ENCODE measurements at regions not wholly inside any gene's neighbourhood (a gene's known extent, or its start where the extent isn't known, plus 50 kb on each side); places are given as distances from the start of the nearest gene placed in this dataset.

DNA sequence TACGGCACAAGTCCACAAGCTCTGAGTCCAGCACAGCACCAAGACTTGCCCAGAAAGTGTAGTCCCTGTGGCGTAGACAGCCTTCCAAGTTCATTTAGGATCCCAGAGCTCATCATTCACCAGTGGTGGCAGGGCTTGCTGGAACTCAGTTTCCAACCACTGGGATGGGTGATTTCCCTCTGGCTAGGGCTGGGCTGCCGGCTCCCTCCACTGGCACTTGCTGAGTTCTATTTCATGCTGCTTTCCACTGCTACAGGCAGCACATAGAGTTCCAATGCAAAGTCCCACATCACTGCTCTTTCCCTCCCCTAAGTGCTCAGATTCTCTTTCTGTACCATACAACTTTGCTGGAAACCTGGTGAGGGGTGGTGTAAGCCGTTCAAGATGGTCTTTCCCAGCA is 510.3 kb upstream of the TMPRSS15 start:
- POLR2A ChIA-PET = no interaction called here
- peaks cover 15% of the 10 kb centered on the region for H3K9me3 Mint-ChIP-seq
- no peaks in the 10 kb centered on the region for H3K36me3 Mint-ChIP-seq (ENCODE audit: low read depth)
- CTCF ChIA-PET = no interaction called here
- no peak overlapping the region for H3K27ac Mint-ChIP-seq
- no peaks in the 10 kb centered on the region for H3K27me3 Mint-ChIP-seq
- DNase-seq = no peak
- H3K4me3 Mint-ChIP-seq = no peak overlapping the region
- no peaks in the 10 kb centered on the region for H3K4me1 Mint-ChIP-seq

DNA sequence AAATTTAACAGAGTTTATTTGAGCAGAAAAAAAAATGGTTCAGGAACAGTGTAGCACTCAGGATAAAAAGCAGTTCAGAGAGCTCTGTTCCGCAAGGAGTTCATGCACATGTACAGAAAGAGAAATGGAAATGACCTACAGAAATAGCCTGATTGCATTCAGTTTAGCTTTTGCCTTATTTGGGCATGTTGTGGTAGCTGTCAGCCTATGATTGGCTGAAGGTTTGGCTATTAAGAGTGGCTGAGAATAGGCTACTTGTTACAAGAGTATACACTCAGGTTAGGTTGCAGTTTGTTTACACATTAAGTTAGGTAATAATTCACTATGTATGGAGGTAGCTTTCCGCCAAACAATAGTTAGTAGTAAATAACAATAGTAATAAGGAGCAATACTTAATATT is 511.0 kb upstream of the TMPRSS15 start:
- ChIA-PET CTCF (no interaction called here), POLR2A (no interaction called here)
- H3K4me3 Mint-ChIP-seq = no peak overlapping the region
- DNase-seq = no peak
- H3K4me1 Mint-ChIP-seq = no peaks in the 10 kb centered on the region
- no peak overlapping the region for H3K27ac Mint-ChIP-seq
- H3K27me3 Mint-ChIP-seq = no peaks in the 10 kb centered on the region
- no peaks in the 10 kb centered on the region for H3K36me3 Mint-ChIP-seq (ENCODE audit: low read depth)
- peaks cover 15% of the 10 kb centered on the region for H3K9me3 Mint-ChIP-seq

DNA sequence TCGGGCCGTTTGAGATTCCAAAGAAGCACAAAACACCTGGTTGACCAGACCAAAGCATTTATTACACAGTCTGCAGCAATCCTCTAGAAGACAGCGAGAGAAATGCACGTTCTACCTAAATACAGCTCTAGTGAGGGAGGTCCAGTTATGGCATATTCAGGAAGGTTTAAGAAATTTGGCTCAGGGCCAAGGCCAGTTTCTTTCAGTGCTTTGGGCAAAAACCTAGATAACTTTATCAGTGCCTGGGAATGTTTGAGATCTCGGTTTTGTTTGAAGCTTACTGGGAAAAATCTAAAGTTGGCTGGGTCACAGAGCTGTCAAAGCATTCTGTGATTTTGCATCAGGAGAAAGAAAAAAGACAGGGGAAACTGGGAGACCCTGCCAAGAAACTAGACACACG is 514.0 kb upstream of the TMPRSS15 start:
- Mint-ChIP-seq H3K27me3 (no peaks in the 10 kb centered on the region), H3K27ac (no peak overlapping the region), H3K4me1 (no peaks in the 10 kb centered on the region), H3K4me3 (no peak overlapping the region), H3K36me3 (ENCODE audit: low read depth) (no peaks in the 10 kb centered on the region), H3K9me3 (peaks cover 18% of the 10 kb centered on the region)
- DNase-seq = no peak
- ChIA-PET POLR2A (no interaction called here), CTCF (no interaction called here)

DNA sequence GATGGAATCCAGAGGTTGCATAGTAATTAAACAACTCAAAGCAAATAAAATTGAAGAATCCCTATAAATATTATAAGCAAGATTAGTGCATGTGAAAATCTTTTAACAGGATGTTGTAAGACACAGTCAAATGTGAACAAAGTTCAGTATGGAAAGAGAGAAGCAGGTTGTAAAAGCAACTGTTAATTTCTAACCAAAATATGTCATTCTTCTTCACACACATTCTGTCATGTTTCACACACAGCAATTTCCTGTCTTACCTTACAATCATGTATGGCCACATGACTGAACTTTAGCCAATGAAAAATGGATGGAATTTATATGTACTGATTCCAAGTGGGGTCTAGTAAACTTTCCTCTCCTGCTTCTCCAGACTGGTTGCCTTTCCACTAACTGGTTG is 527.7 kb upstream of the TMPRSS15 start:
- Mint-ChIP-seq H3K27me3 (no peaks in the 10 kb centered on the region), H3K36me3 (ENCODE audit: low read depth) (no peaks in the 10 kb centered on the region), H3K4me1 (no peaks in the 10 kb centered on the region), H3K4me3 (no peak overlapping the region), H3K27ac (no peak overlapping the region), H3K9me3 (peaks cover 10% of the 10 kb centered on the region)
- POLR2A ChIA-PET = no interaction called here
- DNase-seq = no peak
- CTCF ChIA-PET = no interaction called here

DNA sequence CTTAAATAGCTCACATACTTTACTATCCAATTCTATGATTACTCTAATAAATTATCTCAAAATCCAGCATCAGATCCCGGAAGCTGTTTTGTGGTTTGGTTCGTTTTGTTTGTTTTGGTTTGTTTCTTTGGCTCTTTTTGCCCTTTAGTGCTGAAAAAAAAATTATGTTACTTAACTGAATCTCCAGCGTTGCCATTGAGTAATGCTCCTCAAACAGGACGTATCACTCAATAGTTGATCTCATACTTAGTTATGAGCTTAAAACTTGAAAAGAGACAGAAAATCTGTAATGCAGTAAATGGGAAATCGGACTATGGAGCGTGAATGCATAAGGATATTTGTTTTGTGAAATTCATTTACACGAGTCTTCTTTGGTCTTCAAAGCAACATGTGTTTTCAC is 533.8 kb upstream of the TMPRSS15 start:
- Mint-ChIP-seq H3K27me3 (no peaks in the 10 kb centered on the region), H3K4me3 (no peak overlapping the region), H3K36me3 (ENCODE audit: low read depth) (no peaks in the 10 kb centered on the region), H3K27ac (no peak overlapping the region), H3K4me1 (no peaks in the 10 kb centered on the region), H3K9me3 (peaks cover 7% of the 10 kb centered on the region)
- no peak for DNase-seq
- ChIA-PET POLR2A (no interaction called here), CTCF (no interaction called here)

DNA sequence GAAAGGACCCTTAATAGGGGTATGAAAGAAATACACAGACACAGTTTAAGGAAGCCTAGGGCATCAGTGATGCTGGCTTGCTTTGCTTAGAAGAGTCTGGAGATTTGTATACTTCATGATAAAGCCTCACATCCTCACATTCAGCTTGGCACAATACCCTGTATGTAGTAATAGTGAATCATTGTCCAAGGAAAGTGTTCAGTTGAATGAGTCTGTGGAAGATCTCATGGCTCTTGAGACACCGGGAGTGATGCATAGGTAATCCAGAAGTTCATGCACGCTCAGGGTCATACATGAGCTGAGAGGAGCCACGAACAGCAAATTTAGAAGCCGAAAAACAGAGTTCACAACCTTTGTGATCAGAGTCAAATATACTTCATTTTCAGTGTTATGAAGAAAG is 537.2 kb upstream of the TMPRSS15 start:
- Mint-ChIP-seq H3K9me3 (peaks cover 10% of the 10 kb centered on the region), H3K4me1 (no peaks in the 10 kb centered on the region), H3K4me3 (no peak overlapping the region), H3K27me3 (no peaks in the 10 kb centered on the region), H3K36me3 (ENCODE audit: low read depth) (no peaks in the 10 kb centered on the region), H3K27ac (no peak overlapping the region)
- ChIA-PET CTCF (no interaction called here), POLR2A (no interaction called here)
- no peak for DNase-seq

DNA sequence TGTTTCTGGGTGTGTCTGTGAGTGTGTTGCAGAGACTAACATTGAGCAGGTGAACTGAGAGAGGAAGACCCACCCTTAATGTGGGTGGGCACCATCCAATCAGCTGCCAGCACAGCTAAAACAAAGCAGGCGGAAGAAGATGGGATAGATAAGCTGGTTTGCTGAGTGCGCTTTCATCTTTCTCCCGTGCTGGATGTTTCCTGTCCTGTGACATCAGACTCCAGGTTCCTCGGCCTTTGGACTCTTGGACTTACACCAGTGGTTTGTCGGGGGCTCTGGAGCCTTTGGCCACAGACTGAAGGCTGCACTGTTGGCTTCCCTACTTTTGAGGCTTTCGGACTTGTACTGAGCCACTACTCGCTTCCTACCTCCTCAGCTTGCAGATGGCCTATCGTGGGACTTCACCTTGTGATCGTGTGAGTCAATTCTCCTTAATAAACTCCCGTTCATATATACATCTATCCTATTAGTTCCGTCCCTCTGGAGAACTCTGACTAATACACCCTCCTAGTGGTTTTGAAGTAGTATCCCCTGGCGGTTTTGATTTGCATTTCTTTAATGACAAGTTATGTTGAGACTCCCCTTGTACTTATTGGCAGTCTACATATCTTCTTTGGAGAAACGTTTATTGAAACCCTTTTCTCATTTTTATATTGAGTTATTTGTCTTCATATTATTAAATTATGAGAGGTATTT is 546.6 kb upstream of the TMPRSS15 start:
- Mint-ChIP-seq H3K9me3 (peaks cover 5% of the 10 kb centered on the region), H3K27me3 (no peaks in the 10 kb centered on the region), H3K27ac (no peak overlapping the region), H3K36me3 (ENCODE audit: low read depth) (no peaks in the 10 kb centered on the region), H3K4me1 (no peaks in the 10 kb centered on the region), H3K4me3 (no peak overlapping the region)
- no peak for DNase-seq
- CTCF ChIA-PET = no interaction called here
- POLR2A ChIA-PET = no interaction called here

DNA sequence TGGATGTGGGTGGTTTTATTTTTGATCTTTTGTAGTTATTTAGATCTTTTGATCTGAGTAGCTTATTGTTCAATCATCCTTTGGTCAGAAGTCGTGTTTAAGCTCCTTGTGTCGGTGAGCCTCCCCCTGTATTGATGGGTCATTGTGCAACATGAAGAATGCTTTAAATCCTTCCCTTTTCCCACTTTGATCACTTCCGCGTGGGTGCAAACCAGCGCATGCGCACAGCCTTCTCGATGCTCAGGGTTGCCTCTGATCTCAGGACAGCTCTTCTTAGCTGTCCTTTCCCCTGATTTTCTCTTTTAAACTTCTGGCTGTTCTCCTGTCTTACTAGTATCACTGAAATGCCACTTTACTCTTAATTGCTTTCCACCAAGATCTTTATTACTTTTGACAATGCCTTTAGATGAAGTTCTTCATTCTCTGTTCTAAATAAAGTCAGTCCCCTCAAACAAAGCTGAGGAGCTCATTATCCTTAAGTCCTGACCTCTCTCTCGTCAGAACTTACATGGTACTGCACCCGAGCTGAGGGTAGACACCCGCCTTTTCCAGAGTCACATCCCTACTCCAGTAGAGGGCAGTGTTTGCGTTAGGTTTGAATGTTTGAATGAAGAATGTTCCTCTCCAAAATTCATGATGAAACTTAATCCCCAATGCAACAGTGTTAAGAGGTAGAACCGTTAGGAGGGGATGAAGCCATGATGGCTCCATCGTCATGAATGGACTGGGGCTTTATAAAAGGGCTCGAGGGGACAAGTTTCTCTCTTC is 547.9 kb upstream of the TMPRSS15 start:
- POLR2A ChIA-PET = no interaction called here
- no peak for DNase-seq
- no peak overlapping the region for H3K4me3 Mint-ChIP-seq
- H3K27me3 Mint-ChIP-seq = no peaks in the 10 kb centered on the region
- H3K9me3 Mint-ChIP-seq = peaks cover 5% of the 10 kb centered on the region
- H3K4me1 Mint-ChIP-seq = no peaks in the 10 kb centered on the region
- no peaks in the 10 kb centered on the region for H3K36me3 Mint-ChIP-seq (ENCODE audit: low read depth)
- H3K27ac Mint-ChIP-seq = no peak overlapping the region
- CTCF ChIA-PET = interaction anchor here (1.3 kb wide), 1 partner anchor 16 kb away, joined by 3 read pairs; no protein-coding TSS in a partner anchor

DNA sequence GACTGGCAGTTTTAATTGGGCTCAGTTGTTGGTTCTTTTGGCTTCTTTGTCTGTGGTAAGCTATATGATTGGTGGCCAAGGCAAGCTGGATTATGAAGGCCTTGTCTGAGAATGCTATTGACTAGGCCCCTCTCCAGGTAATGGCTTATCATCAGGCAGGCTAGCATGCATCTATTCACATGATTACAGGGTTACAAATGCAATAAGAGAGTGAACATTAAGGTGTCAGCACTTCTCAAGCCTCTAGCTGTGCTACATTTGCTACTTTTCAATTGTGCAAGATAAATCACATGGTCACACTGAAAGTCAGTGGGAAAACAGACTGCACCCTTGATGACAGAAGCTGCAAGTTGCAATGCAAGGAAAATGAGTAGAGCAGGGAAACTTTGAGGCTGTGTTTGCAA is 550.9 kb upstream of the TMPRSS15 start:
- Mint-ChIP-seq H3K9me3 (peaks cover 5% of the 10 kb centered on the region), H3K4me1 (no peaks in the 10 kb centered on the region), H3K4me3 (no peak overlapping the region), H3K27ac (no peak overlapping the region), H3K36me3 (ENCODE audit: low read depth) (no peaks in the 10 kb centered on the region), H3K27me3 (no peaks in the 10 kb centered on the region)
- ChIA-PET POLR2A (no interaction called here), CTCF (no interaction called here)
- DNase-seq = no peak

DNA sequence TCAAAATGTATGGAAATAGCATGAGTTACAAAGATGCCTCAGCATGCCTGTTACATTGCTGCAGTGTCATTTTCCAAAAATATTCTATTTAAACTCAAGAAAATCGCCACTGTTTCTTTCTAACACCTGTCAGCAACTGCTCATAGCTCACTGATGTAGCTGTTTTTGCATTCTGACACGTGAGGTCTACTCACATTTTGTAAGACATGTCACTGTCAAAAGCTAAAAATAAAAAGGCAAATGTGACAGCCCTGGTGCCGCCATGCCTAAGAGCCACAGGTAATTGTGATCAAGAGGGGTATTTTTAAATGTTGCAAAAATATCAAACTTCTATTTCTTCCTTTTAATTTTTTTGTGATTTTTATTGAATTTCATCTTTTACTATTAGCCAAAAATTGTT is 556.2 kb upstream of the TMPRSS15 start:
- Mint-ChIP-seq H3K27ac (no peak overlapping the region), H3K36me3 (ENCODE audit: low read depth) (no peaks in the 10 kb centered on the region), H3K27me3 (no peaks in the 10 kb centered on the region), H3K9me3 (no peaks in the 10 kb centered on the region), H3K4me1 (no peaks in the 10 kb centered on the region), H3K4me3 (no peak overlapping the region)
- ChIA-PET CTCF (no interaction called here), POLR2A (no interaction called here)
- no peak for DNase-seq

DNA sequence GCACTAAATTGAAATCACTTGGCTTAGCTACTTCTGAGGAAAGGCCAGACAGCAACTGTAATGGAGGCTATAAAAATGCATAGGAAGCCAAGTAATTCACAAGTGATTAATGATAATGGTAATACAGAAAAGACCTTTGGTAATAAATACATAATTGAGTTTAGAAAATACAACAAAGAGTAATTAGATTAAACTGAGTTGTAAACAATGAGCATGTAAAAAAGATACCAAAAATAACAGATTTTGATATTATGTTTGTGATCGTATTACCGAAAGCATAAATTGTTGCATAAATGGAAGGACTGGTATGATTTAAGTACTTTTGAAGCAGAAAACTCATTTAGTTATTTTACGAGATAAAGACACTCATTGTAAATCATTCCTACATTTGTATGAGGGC is 556.7 kb upstream of the TMPRSS15 start:
- CTCF ChIA-PET = no interaction called here
- POLR2A ChIA-PET = no interaction called here
- H3K27me3 Mint-ChIP-seq = no peaks in the 10 kb centered on the region

DNA sequence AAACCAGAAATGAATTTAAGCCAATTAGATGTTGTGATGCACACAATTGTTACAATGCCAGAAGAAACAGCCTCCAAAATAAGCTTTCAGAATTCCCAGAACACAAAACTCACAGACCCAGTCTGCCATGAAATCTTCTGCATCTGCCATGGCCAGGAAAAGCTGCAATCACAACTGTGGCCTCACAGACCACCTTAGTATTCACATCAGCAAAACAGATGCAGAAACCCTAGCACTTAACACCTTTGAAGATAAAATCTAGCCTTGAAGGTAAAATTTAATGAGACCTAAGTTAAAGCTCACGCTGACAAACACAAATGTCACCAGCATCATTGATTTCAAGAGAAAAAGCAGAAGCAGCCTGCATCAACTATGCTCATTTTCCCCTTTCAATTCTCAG is 566.8 kb upstream of the TMPRSS15 start:
- ChIA-PET POLR2A (no interaction called here), CTCF (interaction anchor here (0.7 kb wide), 1 partner anchor 109 kb away, joined by 3 read pairs; no protein-coding TSS in a partner anchor)
- DNase-seq = no peak
- H3K27ac Mint-ChIP-seq = no peak overlapping the region
- no peaks in the 10 kb centered on the region for H3K4me1 Mint-ChIP-seq
- H3K36me3 Mint-ChIP-seq (ENCODE audit: low read depth) = no peaks in the 10 kb centered on the region
- no peak overlapping the region for H3K4me3 Mint-ChIP-seq
- no peaks in the 10 kb centered on the region for H3K27me3 Mint-ChIP-seq
- H3K9me3 Mint-ChIP-seq = peaks cover 11% of the 10 kb centered on the region

More for the DNA sequence above, 556.7 kb upstream of the TMPRSS15 start:
- no peak overlapping the region for H3K4me3 Mint-ChIP-seq
- no peak overlapping the region for H3K27ac Mint-ChIP-seq
- no peaks in the 10 kb centered on the region for H3K36me3 Mint-ChIP-seq (ENCODE audit: low read depth)
- no peak for DNase-seq
- H3K4me1 Mint-ChIP-seq = no peaks in the 10 kb centered on the region
- no peaks in the 10 kb centered on the region for H3K9me3 Mint-ChIP-seq

DNA sequence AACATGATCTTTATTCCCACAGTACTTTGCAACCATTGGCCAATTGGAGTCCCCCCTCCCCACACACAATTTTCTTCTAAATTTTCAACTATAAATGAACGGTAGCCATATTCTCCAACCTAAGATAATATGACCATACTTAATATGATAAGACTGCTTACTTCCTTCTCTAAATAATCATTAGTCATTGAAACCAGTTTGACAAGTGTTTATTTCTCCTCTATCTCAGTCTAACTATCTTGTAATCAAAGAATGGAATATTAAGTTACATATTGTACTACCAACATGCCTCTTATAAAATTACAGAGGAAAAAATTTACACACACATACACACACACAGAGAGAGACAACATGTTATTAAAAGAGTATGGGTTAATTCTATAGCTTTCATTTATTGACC is 567.4 kb upstream of the TMPRSS15 start:
- no peaks in the 10 kb centered on the region for H3K36me3 Mint-ChIP-seq (ENCODE audit: low read depth)
- no peak overlapping the region for H3K27ac Mint-ChIP-seq
- ChIA-PET CTCF (no interaction called here), POLR2A (no interaction called here)
- H3K4me1 Mint-ChIP-seq = no peaks in the 10 kb centered on the region
- no peak for DNase-seq
- H3K9me3 Mint-ChIP-seq = peaks cover 14% of the 10 kb centered on the region
- H3K4me3 Mint-ChIP-seq = no peak overlapping the region
- H3K27me3 Mint-ChIP-seq = no peaks in the 10 kb centered on the region

DNA sequence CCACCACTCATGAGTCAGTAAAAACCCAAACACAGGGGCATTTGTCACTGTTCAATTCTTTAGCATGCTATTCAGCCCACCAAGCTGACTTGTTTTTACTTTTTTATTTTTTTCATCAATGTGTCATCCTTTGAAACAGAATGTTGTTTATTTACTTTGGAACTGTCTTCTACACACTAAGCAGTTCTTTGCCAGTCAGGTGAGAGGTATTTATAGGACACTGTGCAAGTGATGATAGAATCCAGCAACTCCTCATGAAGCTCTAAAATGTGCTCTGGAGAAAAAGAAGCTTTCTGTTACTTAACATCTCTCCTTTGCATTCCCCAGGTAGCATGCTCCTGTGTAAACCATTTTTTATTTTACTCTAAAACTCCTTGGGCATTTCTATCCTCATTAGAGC is 582.0 kb upstream of the TMPRSS15 start:
- CTCF ChIA-PET = no interaction called here
- Mint-ChIP-seq H3K36me3 (ENCODE audit: low read depth) (no peaks in the 10 kb centered on the region), H3K9me3 (peaks cover 32% of the 10 kb centered on the region), H3K4me3 (no peak overlapping the region), H3K27ac (no peak overlapping the region), H3K4me1 (no peaks in the 10 kb centered on the region), H3K27me3 (no peaks in the 10 kb centered on the region)
- POLR2A ChIA-PET = no interaction called here
- no peak for DNase-seq

Data from activated CD4-positive, alpha-beta memory T cell treated with anti-CD3 and anti-CD28 coated beads, Interleukin-2, amount 10 ng/mL, durations not matched to agents 7 days and 5 days (primary cell).